Stimulated activated effector memory CD8-positive, alpha-beta T cell treated with anti-CD3 and anti-CD28 coated beads, Interleukin-12 subunit alpha, Interleukin-12 subunit beta, amount 100 ng/mL, for 72 hours (primary cell): ENCODE measurements at regions not wholly inside any gene's neighbourhood (a gene's known extent, or its start where the extent isn't known, plus 50 kb on each side); places are given as distances from the start of the nearest gene placed in this dataset.
A peak's percentile ranks its signal among the peaks of the same experiment; 100 is the strongest.

Source experiments
- ATAC-seq: fragments of 150-1000 bp; cut with Tn5 transposase; 2 replicates; pipeline ENCODE4 v1.10.0; 2021
- DNase-seq, 2 donors: peaks; one replicate each; pipeline ENCODE4 v3.0.0; 2021 to 2022; ENCODE audit warnings: low spot score in 2 of 2
- H3K27ac Mint-ChIP-seq: one replicate; pipeline ENCODE4 v1.8.0; 2022; ENCODE audit warnings: mild to moderate bottlenecking, mixed read lengths
- H3K36me3 Mint-ChIP-seq: one replicate; pipeline ENCODE4 v1.8.0; 2022; ENCODE audit warnings: mild to moderate bottlenecking, mixed read lengths
- H3K4me1 Mint-ChIP-seq: one replicate; pipeline ENCODE4 v1.8.0; 2022; ENCODE audit warnings: mixed read lengths
- H3K4me3 Mint-ChIP-seq: one replicate; pipeline ENCODE4 v1.8.0; 2022; ENCODE audit warnings: mild to moderate bottlenecking, mixed read lengths
- H3K9me3 Mint-ChIP-seq: one replicate; pipeline ENCODE4 v1.8.0; 2022; ENCODE audit warnings: mixed read lengths

GRCh38 chr14:34331728-34332623, 130.1 kb downstream of the SPTSSA start:
- DNase-seq = peak; percentile 40 to 79
- H3K9me3 Mint-ChIP-seq = no peaks in the 10 kb centered on the region
- peak; percentile 79 for ATAC-seq
- H3K4me1 Mint-ChIP-seq = no peaks in the 10 kb centered on the region
- H3K27ac Mint-ChIP-seq = peak overlapping the region; percentile 20
- no peak overlapping the region for H3K4me3 Mint-ChIP-seq
- no peaks in the 10 kb centered on the region for H3K36me3 Mint-ChIP-seq

DNA sequence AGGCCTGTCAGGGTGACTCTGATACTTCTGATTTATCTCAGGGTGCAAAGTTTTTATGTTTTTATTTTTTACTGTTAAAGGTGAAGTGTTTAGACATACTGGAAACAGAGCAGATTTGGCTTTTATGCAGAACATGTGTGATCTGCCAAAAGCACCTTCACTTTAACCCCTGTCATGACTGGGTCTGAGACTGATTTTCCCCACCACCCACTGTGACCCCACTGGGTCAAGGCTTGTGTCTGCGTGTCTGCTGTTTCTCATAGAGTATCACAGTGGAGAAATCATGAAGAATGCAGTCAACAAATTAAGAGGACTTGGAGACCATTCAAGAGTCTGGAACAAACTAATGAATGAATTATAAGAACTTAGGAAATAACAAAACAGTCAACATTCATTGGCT, 131.2 kb downstream of the SPTSSA start:
- Mint-ChIP-seq H3K27ac (no peak overlapping the region), H3K4me1 (no peaks in the 10 kb centered on the region), H3K36me3 (no peaks in the 10 kb centered on the region), H3K4me3 (no peak overlapping the region), H3K9me3 (no peaks in the 10 kb centered on the region)
- DNase-seq (no peak), ATAC-seq (no peak)

DNA sequence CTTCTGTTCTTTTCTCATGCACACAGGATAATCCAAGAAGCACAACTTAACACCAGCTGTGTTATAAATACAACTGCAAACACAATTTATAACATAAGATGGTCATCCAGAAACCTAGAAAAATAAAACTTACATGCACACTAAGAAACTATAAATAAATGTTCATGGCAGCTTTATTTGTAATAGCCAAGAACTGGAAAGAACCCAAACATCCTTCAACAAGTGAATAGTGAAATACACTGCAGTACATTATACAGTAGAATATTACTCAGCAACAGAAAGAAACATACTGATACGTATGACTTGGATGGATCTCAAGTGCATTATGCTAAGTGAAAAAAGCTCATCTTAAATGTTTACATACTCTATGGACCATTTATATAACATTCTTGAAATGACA, 132.7 kb downstream of the SPTSSA start:
- DNase-seq = no peak
- Mint-ChIP-seq H3K27ac (no peak overlapping the region), H3K9me3 (no peaks in the 10 kb centered on the region), H3K4me1 (no peaks in the 10 kb centered on the region), H3K36me3 (no peaks in the 10 kb centered on the region), H3K4me3 (no peak overlapping the region)
- ATAC-seq = no peak

- H3K27ac Mint-ChIP-seq = no peak overlapping the region
- H3K9me3 Mint-ChIP-seq = no peaks in the 10 kb centered on the region
- DNase-seq = no peak
- ATAC-seq = no peak
- no peaks in the 10 kb centered on the region for H3K36me3 Mint-ChIP-seq
- no peak overlapping the region for H3K4me3 Mint-ChIP-seq
- H3K4me1 Mint-ChIP-seq = peaks cover 1% of the 10 kb centered on the region
These were observed 133.9 kb downstream of the SPTSSA start for GRCh38 chr14:34328178-34328577.

DNA sequence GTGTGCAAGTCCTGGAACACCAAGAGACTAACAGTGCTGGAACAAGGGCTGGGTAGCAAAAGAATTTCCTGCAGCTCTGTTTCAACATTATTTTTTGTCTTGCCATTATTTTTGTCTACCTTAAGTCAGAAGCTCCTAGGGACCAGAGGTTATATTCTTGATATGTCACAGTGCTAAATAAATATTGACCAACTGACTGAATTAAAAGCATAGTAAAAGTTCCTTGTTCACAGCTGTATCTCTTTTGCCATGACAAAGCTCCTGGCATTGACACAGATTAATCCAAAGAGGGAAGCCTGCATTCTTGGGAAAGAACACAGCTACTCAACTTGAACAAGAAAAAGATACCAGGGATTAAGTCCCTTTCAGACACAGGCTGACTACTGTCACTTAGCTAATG, 136.5 kb downstream of the SPTSSA start:
- H3K4me3 Mint-ChIP-seq = no peak overlapping the region
- ATAC-seq = no peak
- H3K27ac Mint-ChIP-seq = no peak overlapping the region
- no peaks in the 10 kb centered on the region for H3K36me3 Mint-ChIP-seq
- peaks cover 7% of the 10 kb centered on the region for H3K4me1 Mint-ChIP-seq
- DNase-seq = no peak
- no peaks in the 10 kb centered on the region for H3K9me3 Mint-ChIP-seq

- DNase-seq (no peak), ATAC-seq (no peak)
- no peaks in the 10 kb centered on the region for H3K36me3 Mint-ChIP-seq
- H3K4me3 Mint-ChIP-seq = no peak overlapping the region
- no peak overlapping the region for H3K27ac Mint-ChIP-seq
- no peaks in the 10 kb centered on the region for H3K9me3 Mint-ChIP-seq
- peaks cover 7% of the 10 kb centered on the region for H3K4me1 Mint-ChIP-seq
These were observed 137.7 kb downstream of the SPTSSA start for GRCh38 chr14:34324363-34324795.

- no peaks in the 10 kb centered on the region for H3K36me3 Mint-ChIP-seq
- DNase-seq (peak; percentile 63 to 83), ATAC-seq (peak; percentile 63)
- H3K27ac Mint-ChIP-seq = no peak overlapping the region
- peaks cover 7% of the 10 kb centered on the region for H3K4me1 Mint-ChIP-seq
- H3K4me3 Mint-ChIP-seq = no peak overlapping the region
- no peaks in the 10 kb centered on the region for H3K9me3 Mint-ChIP-seq
These were observed 139.1 kb downstream of the SPTSSA start for GRCh38 chr14:34322940-34323418.

GRCh38 chr14:34319140-34319539, 142.9 kb downstream of the SPTSSA start:
- H3K27ac Mint-ChIP-seq = no peak overlapping the region

DNA sequence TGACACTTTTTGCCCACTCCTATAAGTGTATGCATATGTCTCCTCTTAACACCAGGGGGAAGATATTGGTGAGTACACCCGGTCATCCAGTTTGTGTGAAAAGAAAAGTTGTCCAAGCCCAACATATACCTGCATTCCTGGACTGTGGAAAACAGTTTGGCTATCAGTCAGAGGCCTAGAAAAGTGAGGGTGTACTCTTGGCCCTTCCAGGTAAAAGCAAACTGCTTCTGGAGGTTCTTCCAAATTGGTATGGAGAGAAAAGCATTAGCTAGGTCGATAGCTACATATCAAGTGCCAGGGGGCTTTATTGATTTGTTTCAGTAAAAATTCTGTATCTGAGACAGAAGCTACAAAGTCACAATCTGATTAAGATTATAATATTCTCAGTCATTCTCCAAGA, 144.0 kb downstream of the SPTSSA start:
- no peak for ATAC-seq
- peaks cover 4% of the 10 kb centered on the region for H3K4me1 Mint-ChIP-seq
- no peaks in the 10 kb centered on the region for H3K36me3 Mint-ChIP-seq

More at GRCh38 chr14:34319140-34319539, 142.9 kb downstream of the SPTSSA start:
- Mint-ChIP-seq H3K4me1 (peaks cover 7% of the 10 kb centered on the region), H3K9me3 (no peaks in the 10 kb centered on the region), H3K36me3 (no peaks in the 10 kb centered on the region), H3K4me3 (no peak overlapping the region)
- ATAC-seq (no peak), DNase-seq (no peak)

GRCh38 chr14:34310724-34311123, 151.3 kb downstream of the SPTSSA start:
- no peak overlapping the region for H3K4me3 Mint-ChIP-seq
- H3K4me1 Mint-ChIP-seq = no peaks in the 10 kb centered on the region
- DNase-seq (no peak), ATAC-seq (no peak)
- no peak overlapping the region for H3K27ac Mint-ChIP-seq
- no peaks in the 10 kb centered on the region for H3K9me3 Mint-ChIP-seq
- H3K36me3 Mint-ChIP-seq = no peaks in the 10 kb centered on the region

More for the DNA sequence above, 144.0 kb downstream of the SPTSSA start:
- H3K4me3 Mint-ChIP-seq = no peak overlapping the region
- no peak for DNase-seq
- H3K9me3 Mint-ChIP-seq = no peaks in the 10 kb centered on the region
- H3K27ac Mint-ChIP-seq = no peak overlapping the region

DNA sequence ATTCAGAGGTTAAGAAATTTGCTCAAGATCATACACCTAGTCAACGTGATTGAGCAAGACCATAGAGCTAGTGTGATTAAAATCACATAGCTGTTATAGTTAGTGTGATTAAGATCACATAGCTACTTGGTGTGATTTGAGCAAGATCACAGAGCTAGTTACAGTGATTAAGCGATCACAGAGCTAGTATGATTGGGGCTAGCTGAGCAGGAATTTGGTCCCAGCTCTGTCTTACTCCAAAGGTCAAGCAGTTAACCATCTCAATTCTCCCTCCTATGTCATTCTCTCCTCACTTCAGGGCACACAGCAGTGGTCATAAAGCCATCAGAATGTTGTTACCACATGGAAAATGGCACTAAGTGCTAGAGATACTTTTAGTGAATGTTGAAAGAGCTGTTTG, 158.2 kb downstream of the SPTSSA start:
- DNase-seq (no peak), ATAC-seq (no peak)
- Mint-ChIP-seq H3K27ac (no peak overlapping the region), H3K4me3 (no peak overlapping the region), H3K4me1 (no peaks in the 10 kb centered on the region), H3K36me3 (no peaks in the 10 kb centered on the region), H3K9me3 (no peaks in the 10 kb centered on the region)

DNA sequence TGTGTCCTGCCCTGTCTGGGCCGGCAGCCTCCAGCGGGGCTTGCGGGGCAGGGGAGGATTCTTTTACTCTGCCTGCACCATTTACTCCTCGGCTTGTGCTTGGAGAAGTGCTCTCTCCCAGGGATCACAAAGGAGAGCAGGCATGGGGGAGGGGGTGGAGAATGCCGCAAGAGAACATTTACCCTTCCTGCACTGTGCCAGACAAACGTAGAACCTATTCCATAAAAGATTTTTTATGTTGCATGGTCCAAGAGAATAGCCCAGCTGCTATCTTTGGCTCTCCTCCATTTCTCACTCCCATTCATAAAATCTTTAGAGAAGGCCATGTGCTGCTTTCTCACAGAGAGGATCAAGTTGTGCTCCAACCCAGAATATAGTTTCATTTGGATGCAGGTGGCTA, 159.4 kb downstream of the SPTSSA start:
- Mint-ChIP-seq H3K4me3 (no peak overlapping the region), H3K27ac (no peak overlapping the region), H3K9me3 (no peaks in the 10 kb centered on the region), H3K4me1 (no peaks in the 10 kb centered on the region), H3K36me3 (no peaks in the 10 kb centered on the region)
- no peak for DNase-seq
- ATAC-seq = no peak

DNA sequence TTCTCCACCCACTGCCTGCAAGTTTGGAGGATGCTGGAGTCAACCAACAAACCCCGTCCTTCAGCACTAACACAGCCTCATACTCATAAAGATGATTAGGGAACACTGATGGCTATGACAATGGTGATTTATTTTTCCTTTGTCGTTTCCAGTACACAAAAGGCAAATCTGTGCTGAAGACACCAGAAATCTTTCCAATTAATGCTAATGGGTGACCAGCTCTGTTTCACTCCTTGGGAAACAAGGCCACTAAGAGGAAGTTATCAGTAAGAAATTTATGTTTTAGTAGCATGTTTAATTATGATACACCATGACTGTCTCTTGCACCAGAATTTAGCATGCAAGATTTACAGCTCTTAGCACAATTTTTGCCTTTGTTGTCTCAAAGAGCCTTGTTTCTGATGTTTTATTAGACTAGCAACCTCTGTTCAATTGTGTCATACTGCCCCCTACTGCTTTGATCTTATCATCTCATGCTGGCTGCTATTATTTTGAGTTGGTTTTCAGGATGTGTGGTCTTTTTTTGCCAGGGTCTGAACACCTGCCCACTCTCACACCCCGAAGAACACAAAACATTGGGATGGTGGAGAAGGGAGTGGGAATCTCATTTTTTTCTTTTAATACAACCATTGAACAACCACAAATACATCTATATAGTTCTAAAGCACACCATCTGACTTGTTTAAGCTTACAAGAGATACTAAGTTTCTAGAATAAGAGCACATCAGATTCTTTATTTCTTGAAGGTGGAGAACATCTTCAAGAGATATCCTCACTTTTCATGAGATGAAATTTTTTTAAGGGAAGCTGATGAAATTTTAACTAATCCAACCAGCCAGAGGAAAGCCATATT, 160.9 kb downstream of the SPTSSA start:
- no peaks in the 10 kb centered on the region for H3K4me1 Mint-ChIP-seq
- no peak overlapping the region for H3K27ac Mint-ChIP-seq
- H3K4me3 Mint-ChIP-seq = no peak overlapping the region
- DNase-seq (no peak), ATAC-seq (no peak)
- no peaks in the 10 kb centered on the region for H3K36me3 Mint-ChIP-seq
- H3K9me3 Mint-ChIP-seq = no peaks in the 10 kb centered on the region

- no peak overlapping the region for H3K27ac Mint-ChIP-seq
- no peaks in the 10 kb centered on the region for H3K9me3 Mint-ChIP-seq
- H3K4me3 Mint-ChIP-seq = no peak overlapping the region
- DNase-seq (no peak), ATAC-seq (no peak)
- H3K4me1 Mint-ChIP-seq = no peaks in the 10 kb centered on the region
- no peaks in the 10 kb centered on the region for H3K36me3 Mint-ChIP-seq
These were observed 161.7 kb downstream of the SPTSSA start for GRCh38 chr14:34300330-34300729.

GRCh38 chr14:34299360-34299759, 162.7 kb downstream of the SPTSSA start:
- H3K4me3 Mint-ChIP-seq = no peak overlapping the region
- ATAC-seq (no peak), DNase-seq (no peak)
- H3K27ac Mint-ChIP-seq = no peak overlapping the region
- no peaks in the 10 kb centered on the region for H3K4me1 Mint-ChIP-seq
- H3K9me3 Mint-ChIP-seq = no peaks in the 10 kb centered on the region
- H3K36me3 Mint-ChIP-seq = no peaks in the 10 kb centered on the region
